GM18505 (cell line): ENCODE measurements at regions not wholly inside any gene's neighbourhood (a gene's known extent, or its start where the extent isn't known, plus 50 kb on each side); places are given as distances from the start of the nearest gene placed in this dataset.
"Not testable (repeated sequence)": the region's sequence is repeated elsewhere in the genome, so short reads cannot be mapped to it uniquely, and the experiment has no call there.

Experiments used
- ATAC-seq: cut with Tn5 transposase; IDR thresholded peaks from one replicate; pipeline ENCODE4 v1.9.1; 2021; ENCODE audit not compliant: unreplicated experiment
- POLR2A ChIP-seq: IDR thresholded peaks from 4 replicates; pipeline ENCODE4 v1.6.1; 2011; ENCODE audit warnings: borderline replicate concordance; ENCODE audit not compliant: insufficient read depth, insufficient read length; ENCODE audit errors: extremely low read depth

GRCh38 chr5:34452170-34452828, 203.8 kb upstream of the RAI14 start:
- no peak for ATAC-seq
- no peak for TF ChIP-seq POLR2A

- no peak for ATAC-seq
- no peak for TF ChIP-seq POLR2A
Measured at GRCh38 chr5:34455098-34455497, 201.0 kb upstream of the RAI14 start.

- ATAC-seq = no peak
- TF ChIP-seq POLR2A = no peak
Measured at GRCh38 chr5:34459908-34460307, 196.2 kb upstream of the RAI14 start.

GRCh38 chr5:34460496-34460895, 195.6 kb upstream of the RAI14 start:
- no peak for ATAC-seq

GRCh38 chr5:34464829-34465228, 191.3 kb upstream of the RAI14 start:
- no peak for TF ChIP-seq POLR2A
- no peak for ATAC-seq

More at GRCh38 chr5:34460496-34460895, 195.6 kb upstream of the RAI14 start:
- TF ChIP-seq POLR2A = no peak

- ATAC-seq = not testable (repeated sequence)
Measured at GRCh38 chr5:34465301-34465700, 190.8 kb upstream of the RAI14 start.

- ATAC-seq = not testable (repeated sequence)
Measured at GRCh38 chr5:34466519-34467388, 189.4 kb upstream of the RAI14 start.

- ATAC-seq = no peak
- no peak for TF ChIP-seq POLR2A
Measured at GRCh38 chr5:34467436-34467835, 188.7 kb upstream of the RAI14 start.

GRCh38 chr5:34467984-34468383, 188.1 kb upstream of the RAI14 start:
- not testable (repeated sequence) for ATAC-seq

- no peak for TF ChIP-seq POLR2A
Measured at GRCh38 chr5:34469971-34470370, 186.2 kb upstream of the RAI14 start.

GRCh38 chr5:34474573-34475021, 181.5 kb upstream of the RAI14 start:
- ATAC-seq = no peak
- TF ChIP-seq POLR2A = no peak

More at GRCh38 chr5:34469971-34470370, 186.2 kb upstream of the RAI14 start:
- ATAC-seq = no peak

GRCh38 chr5:34475249-34475966, 180.7 kb upstream of the RAI14 start:
- no peak for ATAC-seq
- no peak for TF ChIP-seq POLR2A

- ATAC-seq = no peak
- no peak for TF ChIP-seq POLR2A
Measured at GRCh38 chr5:34476941-34477565, 179.1 kb upstream of the RAI14 start.
